ENCODE measurements at regions not wholly inside any gene's neighbourhood (a gene's known extent, or its start where the extent isn't known, plus 50 kb on each side); places are given as distances from the start of the nearest gene placed in this dataset.

DNA sequence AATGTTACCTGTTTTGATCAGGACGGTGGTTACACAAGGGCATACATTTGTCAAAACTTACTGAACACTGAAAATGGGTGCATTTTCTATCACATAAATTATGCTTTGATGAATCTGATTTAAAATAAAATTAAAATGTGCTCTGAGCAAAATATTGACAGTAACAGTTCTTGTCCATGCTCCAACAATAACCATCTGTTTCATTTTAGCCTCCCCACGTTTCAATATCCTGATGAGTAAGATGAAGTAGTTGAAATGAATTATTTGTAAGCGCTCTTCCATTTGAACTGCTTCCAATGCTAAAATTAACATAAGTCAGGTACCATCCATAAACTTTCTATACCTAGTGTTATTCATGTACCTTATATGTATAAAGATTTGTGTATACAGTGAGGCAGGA, 365.4 kb downstream of the LTN1 start:
- TF ChIP-seq, protein P1, sequence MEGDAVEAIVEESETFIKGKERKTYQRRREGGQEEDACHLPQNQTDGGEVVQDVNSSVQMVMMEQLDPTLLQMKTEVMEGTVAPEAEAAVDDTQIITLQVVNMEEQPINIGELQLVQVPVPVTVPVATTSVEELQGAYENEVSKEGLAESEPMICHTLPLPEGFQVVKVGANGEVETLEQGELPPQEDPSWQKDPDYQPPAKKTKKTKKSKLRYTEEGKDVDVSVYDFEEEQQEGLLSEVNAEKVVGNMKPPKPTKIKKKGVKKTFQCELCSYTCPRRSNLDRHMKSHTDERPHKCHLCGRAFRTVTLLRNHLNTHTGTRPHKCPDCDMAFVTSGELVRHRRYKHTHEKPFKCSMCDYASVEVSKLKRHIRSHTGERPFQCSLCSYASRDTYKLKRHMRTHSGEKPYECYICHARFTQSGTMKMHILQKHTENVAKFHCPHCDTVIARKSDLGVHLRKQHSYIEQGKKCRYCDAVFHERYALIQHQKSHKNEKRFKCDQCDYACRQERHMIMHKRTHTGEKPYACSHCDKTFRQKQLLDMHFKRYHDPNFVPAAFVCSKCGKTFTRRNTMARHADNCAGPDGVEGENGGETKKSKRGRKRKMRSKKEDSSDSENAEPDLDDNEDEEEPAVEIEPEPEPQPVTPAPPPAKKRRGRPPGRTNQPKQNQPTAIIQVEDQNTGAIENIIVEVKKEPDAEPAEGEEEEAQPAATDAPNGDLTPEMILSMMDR (IDR thresholded peaks at IDR 0.05; ENCODE audit: low read depth, low read length), result no peak
- TF ChIP-seq MYC (IDR thresholded peaks at IDR 0.05; ENCODE audit: low read depth, low read length), result no peak
- TF ChIP-seq, protein P2, sequence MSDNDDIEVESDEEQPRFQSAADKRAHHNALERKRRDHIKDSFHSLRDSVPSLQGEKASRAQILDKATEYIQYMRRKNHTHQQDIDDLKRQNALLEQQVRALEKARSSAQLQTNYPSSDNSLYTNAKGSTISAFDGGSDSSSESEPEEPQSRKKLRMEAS (IDR thresholded peaks at IDR 0.05; ENCODE audit: low read depth, low read length), result no peak
- TF ChIP-seq POLR2A (IDR thresholded peaks at IDR 0.05; ENCODE audit: extremely low read depth, insufficient read length), result no peak
- H3K4me3 ChIP-seq (ENCODE audit: low read depth, low read length), result no peak overlapping the region

DNA sequence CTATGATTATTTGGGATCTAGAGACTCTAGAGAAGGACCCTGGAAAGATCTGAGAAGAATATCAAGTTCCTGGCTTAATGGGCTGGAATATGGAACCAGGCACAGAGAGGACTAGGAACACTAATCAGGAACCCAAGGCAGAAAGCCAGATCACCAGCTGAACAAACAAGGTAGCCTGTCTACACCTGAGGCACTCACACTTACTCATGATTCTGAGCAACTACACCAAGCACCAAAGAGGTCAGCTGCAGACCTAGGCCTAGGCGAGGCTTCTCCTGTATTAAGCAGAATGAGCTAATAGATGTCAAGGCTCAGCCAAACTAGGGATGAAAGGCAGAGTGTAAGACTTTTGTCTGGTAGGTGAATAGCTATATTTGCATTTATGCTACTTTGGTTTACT, 368.1 kb downstream of the LTN1 start:
- DNase-seq (ENCODE audit: low read depth), result no peak
- TF ChIP-seq POLR2A (IDR thresholded peaks at IDR 0.05; ENCODE audit: extremely low read depth, insufficient read length) (no peak), MYC (IDR thresholded peaks at IDR 0.05; ENCODE audit: low read depth, low read length) (no peak)
- TF ChIP-seq, protein P1 (IDR thresholded peaks at IDR 0.05; ENCODE audit: low read depth, low read length), result no peak
- TF ChIP-seq, protein P2 (IDR thresholded peaks at IDR 0.05; ENCODE audit: low read depth, low read length), result no peak
- no peak overlapping the region for H3K4me3 ChIP-seq (ENCODE audit: low read depth, low read length)

More for the DNA sequence above, 365.4 kb downstream of the LTN1 start:
- no peak for DNase-seq (ENCODE audit: low read depth)

- DNase-seq (ENCODE audit: low read depth), result no peak
- no peak overlapping the region for H3K4me3 ChIP-seq (ENCODE audit: low read depth, low read length)
- TF ChIP-seq, protein P1 (IDR thresholded peaks at IDR 0.05; ENCODE audit: low read depth, low read length), result no peak
- TF ChIP-seq, protein P2 (IDR thresholded peaks at IDR 0.05; ENCODE audit: low read depth, low read length), result no peak
- TF ChIP-seq POLR2A (IDR thresholded peaks at IDR 0.05; ENCODE audit: extremely low read depth, insufficient read length), result no peak
- no peak for TF ChIP-seq MYC (IDR thresholded peaks at IDR 0.05; ENCODE audit: low read depth, low read length)
Observed at GRCh38 chr21:28617300-28617699, 375.4 kb downstream of the LTN1 start.

- no peak overlapping the region for H3K4me3 ChIP-seq (ENCODE audit: low read depth, low read length)
- DNase-seq (ENCODE audit: low read depth), result no peak
- TF ChIP-seq, protein P2 (IDR thresholded peaks at IDR 0.05; ENCODE audit: low read depth, low read length), result no peak
- TF ChIP-seq MYC (IDR thresholded peaks at IDR 0.05; ENCODE audit: low read depth, low read length) (no peak), POLR2A (IDR thresholded peaks at IDR 0.05; ENCODE audit: extremely low read depth, insufficient read length) (no peak)
- TF ChIP-seq, protein P1 (IDR thresholded peaks at IDR 0.05; ENCODE audit: low read depth, low read length), result no peak
Observed at GRCh38 chr21:28615276-28615675, 377.4 kb downstream of the LTN1 start.

DNA sequence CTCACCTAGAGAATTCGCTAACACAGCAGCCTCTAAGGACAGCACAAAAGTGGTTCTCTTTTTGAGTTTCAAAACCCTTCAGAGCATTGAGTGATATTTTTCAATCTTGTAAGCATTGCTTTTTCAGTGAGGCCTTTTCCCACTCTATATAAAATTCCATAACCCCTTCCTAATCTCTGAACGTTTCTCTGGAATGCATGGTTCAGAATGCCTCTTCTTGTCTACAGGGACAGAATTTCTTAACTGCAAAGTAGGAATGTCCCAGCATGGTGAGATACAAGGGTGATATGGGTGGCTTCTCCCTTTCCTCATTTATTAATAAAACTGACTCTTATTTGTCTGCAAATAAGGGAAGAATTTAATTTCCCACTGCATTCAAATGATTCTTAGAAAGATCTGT, 377.9 kb downstream of the LTN1 start:
- no peak for TF ChIP-seq MYC (IDR thresholded peaks at IDR 0.05; ENCODE audit: low read depth, low read length)
- TF ChIP-seq, protein P1 (IDR thresholded peaks at IDR 0.05; ENCODE audit: low read depth, low read length), result no peak
- TF ChIP-seq, protein P2 (IDR thresholded peaks at IDR 0.05; ENCODE audit: low read depth, low read length), result no peak
- TF ChIP-seq POLR2A (IDR thresholded peaks at IDR 0.05; ENCODE audit: extremely low read depth, insufficient read length), result no peak
- H3K4me3 ChIP-seq (ENCODE audit: low read depth, low read length), result no peak overlapping the region
- no peak for DNase-seq (ENCODE audit: low read depth)

All from NB4 (cell line).